Osteoblast (primary cell): ENCODE measurements at regions not wholly inside any gene's neighbourhood (a gene's known extent, or its start where the extent isn't known, plus 50 kb on each side); places are given as distances from the start of the nearest gene placed in this dataset.

ENCODE experiments used
- DNase-seq: peaks from one replicate; pipeline ENCODE4 v3.0.0; 2011; ENCODE audit warnings: low spot score, mixed read lengths; ENCODE audit not compliant: insufficient read length; ENCODE audit errors: missing footprints
- H2AFZ ChIP-seq: 2 replicates; pipeline ENCODE4 v1.6.0; 2011; ENCODE audit warnings: mild to moderate bottlenecking, low read length
- H3K27ac ChIP-seq: 2 replicates; pipeline ENCODE4 v1.5.1; 2011; ENCODE audit warnings: mild to moderate bottlenecking, low read depth, low read length, moderate library complexity
- H3K27me3 ChIP-seq: 2 replicates; pipeline ENCODE4 v1.6.0; 2012; ENCODE audit warnings: mild to moderate bottlenecking, control low read depth, inconsistent platforms, low read length, moderate library complexity; ENCODE audit not compliant: insufficient read depth
- H3K36me3 ChIP-seq: 2 replicates; pipeline ENCODE4 v1.5.1; 2011; ENCODE audit warnings: mild to moderate bottlenecking, low read length, control low read depth, moderate library complexity; ENCODE audit not compliant: insufficient read depth
- H3K4me1 ChIP-seq: 2 replicates; pipeline ENCODE4 v1.5.1; 2011; ENCODE audit warnings: mild to moderate bottlenecking, low read length, control low read depth, moderate library complexity; ENCODE audit not compliant: insufficient read depth
- H3K4me2 ChIP-seq: 2 replicates; pipeline ENCODE4 v1.6.0; 2011; ENCODE audit warnings: mild to moderate bottlenecking, low read length; ENCODE audit not compliant: insufficient read depth
- H3K4me3 ChIP-seq: fragments of 200-600 bp; sonication (generic); 3 replicates; pipeline ENCODE4 v1.5.1; 2012; ENCODE audit warnings: mild to moderate bottlenecking, low read length, inconsistent platforms; ENCODE audit not compliant: insufficient read depth
- H3K79me2 ChIP-seq: 2 replicates; pipeline ENCODE4 v1.6.0; 2012; ENCODE audit warnings: mild to moderate bottlenecking, low read length, control low read depth, inconsistent platforms; ENCODE audit not compliant: insufficient read depth
- H3K9me3 ChIP-seq: 2 replicates; pipeline ENCODE4 v1.5.1; 2011; ENCODE audit warnings: low read depth, low read length, control low read depth
- H4K20me1 ChIP-seq: 2 replicates; pipeline ENCODE4 v1.6.0; 2012; ENCODE audit warnings: mild to moderate bottlenecking, low read length, control low read depth; ENCODE audit not compliant: insufficient read depth
- CTCF ChIP-seq: IDR thresholded peaks from 2 replicates; pipeline ENCODE4 v1.5.1; 2011; ENCODE audit warnings: mild to moderate bottlenecking, low read depth, low read length, moderate library complexity; ENCODE audit errors: extremely low read depth

- Histone ChIP-seq H3K27me3 (no peaks in the 10 kb centered on the region), H3K79me2 (no peaks in the 10 kb centered on the region), H3K4me1 (peaks cover 31% of the 10 kb centered on the region), H4K20me1 (no peaks in the 10 kb centered on the region), H3K36me3 (no peaks in the 10 kb centered on the region), H3K4me3 (no peak overlapping the region), H3K9me3 (peaks cover 2% of the 10 kb centered on the region), H2AFZ (no peak overlapping the region), H3K4me2 (peak overlapping the region; percentile 35), H3K27ac (peak overlapping the region; percentile 51)
- no peak for TF ChIP-seq CTCF
- DNase-seq: no peak
Observed at GRCh38 chr18:67862069-67862468, 345.5 kb upstream of the DSEL start.

- Histone ChIP-seq H3K27me3 (no peaks in the 10 kb centered on the region), H3K79me2 (no peaks in the 10 kb centered on the region), H3K36me3 (no peaks in the 10 kb centered on the region), H3K27ac (no peak overlapping the region), H2AFZ (peak overlapping the region; percentile 32), H3K9me3 (peaks cover 2% of the 10 kb centered on the region), H3K4me1 (no peaks in the 10 kb centered on the region), H3K4me2 (no peak overlapping the region), H3K4me3 (no peak overlapping the region), H4K20me1 (no peaks in the 10 kb centered on the region)
- no peak for DNase-seq
- no peak for TF ChIP-seq CTCF
Observed at GRCh38 chr18:67854340-67854739, 337.8 kb upstream of the DSEL start.

- H4K20me1 ChIP-seq: no peaks in the 10 kb centered on the region
- no peak for TF ChIP-seq CTCF
- H3K27me3 ChIP-seq: no peaks in the 10 kb centered on the region
- H3K27ac ChIP-seq: no peak overlapping the region
- H3K9me3 ChIP-seq: no peaks in the 10 kb centered on the region
- no peak overlapping the region for H2AFZ ChIP-seq
- H3K4me3 ChIP-seq: no peak overlapping the region
- DNase-seq: no peak
- H3K79me2 ChIP-seq: no peaks in the 10 kb centered on the region
- H3K4me2 ChIP-seq: no peak overlapping the region
- H3K4me1 ChIP-seq: no peaks in the 10 kb centered on the region
- H3K36me3 ChIP-seq: no peaks in the 10 kb centered on the region
Observed at GRCh38 chr18:67846422-67847098, 330.0 kb upstream of the DSEL start.

- Histone ChIP-seq H3K4me3 (no peak overlapping the region), H3K36me3 (no peaks in the 10 kb centered on the region), H3K4me1 (no peaks in the 10 kb centered on the region), H3K9me3 (no peaks in the 10 kb centered on the region), H3K79me2 (no peaks in the 10 kb centered on the region), H4K20me1 (no peaks in the 10 kb centered on the region), H3K27ac (no peak overlapping the region), H3K27me3 (no peaks in the 10 kb centered on the region), H2AFZ (no peak overlapping the region), H3K4me2 (no peak overlapping the region)
- DNase-seq: no peak
- TF ChIP-seq CTCF: peak; percentile 28
Observed at GRCh38 chr18:67845035-67845434, 328.5 kb upstream of the DSEL start.
